H1 (cell line): ENCODE measurements at regions not wholly inside any gene's neighbourhood (a gene's known extent, or its start where the extent isn't known, plus 50 kb on each side); places are given as distances from the start of the nearest gene placed in this dataset.

Experiments used
- CHD1 ChIP-seq: IDR thresholded peaks from 2 replicates; pipeline ENCODE4 v1.6.1; 2012; ENCODE audit warnings: low read depth, low read length, improper control_type of control experiment
- CHD7 ChIP-seq: fragments of 300-600 bp; sonication (generic); IDR thresholded peaks from 2 replicates; pipeline ENCODE4 v1.7.1; 2012; ENCODE audit warnings: low read length, moderate library complexity, mild to moderate bottlenecking, inconsistent platforms; ENCODE audit not compliant: insufficient replicate concordance
- CTBP2 ChIP-seq: IDR thresholded peaks from 2 replicates; pipeline ENCODE4 v1.7.0; 2011; ENCODE audit warnings: borderline replicate concordance, mild to moderate bottlenecking, moderate library complexity, mixed read lengths, low read length; ENCODE audit not compliant: insufficient read depth, insufficient read length
- EGR1 ChIP-seq: IDR thresholded peaks from 2 replicates; pipeline ENCODE4 v1.6.1; 2011; ENCODE audit warnings: low read depth, low read length, borderline replicate concordance
- JUN ChIP-seq: IDR thresholded peaks from 2 replicates; pipeline ENCODE4 v1.6.1; 2011; ENCODE audit warnings: low read depth, mild to moderate bottlenecking, improper control_type of control experiment, low read length
- KDM4A ChIP-seq: IDR thresholded peaks from one replicate; pipeline ENCODE4 v1.7.1; 2012; ENCODE audit warnings: low read depth, mild to moderate bottlenecking, moderate library complexity, low read length, inconsistent platforms; ENCODE audit not compliant: severe bottlenecking
- MAFK ChIP-seq: IDR thresholded peaks from 2 replicates; pipeline ENCODE4 v1.6.1; 2012; ENCODE audit warnings: low read depth, mild to moderate bottlenecking, improper control_type of control experiment, low read length
- POLR2A ChIP-seq, 2 experiments: IDR thresholded peaks; 1 replicate in 1 of 2; 2 replicates in 1 of 2; pipeline ENCODE4 v1.6.1; 2011; ENCODE audit warnings: low read depth in 2 of 2, low read length in 2 of 2, mild to moderate bottlenecking in 2 of 2; ENCODE audit errors: control extremely low read depth in 1 of 2
- POLR2AphosphoS5 ChIP-seq: IDR thresholded peaks from 2 replicates; pipeline ENCODE4 v1.6.1; 2011; ENCODE audit warnings: low read depth, low read length
- RBBP5 ChIP-seq: IDR thresholded peaks from 2 replicates; pipeline ENCODE4 v1.7.1; 2012; ENCODE audit warnings: low read depth, mild to moderate bottlenecking, inconsistent platforms, low read length, moderate library complexity, borderline replicate concordance
- SP2 ChIP-seq: IDR thresholded peaks from 2 replicates; pipeline ENCODE4 v1.6.1; 2012; ENCODE audit warnings: mild to moderate bottlenecking, low read length, inconsistent platforms
- TAF1 ChIP-seq: IDR thresholded peaks from 2 replicates; pipeline ENCODE4 v1.6.1; 2011; ENCODE audit warnings: mild to moderate bottlenecking, low read depth, low read length
- ZNF274 ChIP-seq: IDR thresholded peaks from 2 replicates; pipeline ENCODE4 v1.7.0; 2012; ENCODE audit warnings: low read length, borderline replicate concordance; ENCODE audit errors: extremely low read depth

- TF ChIP-seq CHD7 (no peak), CTBP2 (no peak), KDM4A (no peak), POLR2A (IDR thresholded peaks at IDR 0.05; ENCODE audit: control extremely low read depth in 1 of 2, low read depth in 2 of 2, low read length in 2 of 2) (no peak), TAF1 (no peak), JUN (no peak), SP2 (no peak), CHD1 (no peak), RBBP5 (no peak), ZNF274 (no peak), POLR2AphosphoS5 (no peak), EGR1 (no peak), MAFK (no peak)
- TF ChIP-seq, all 59 proteins: peak for 0
These were observed 71.2 kb upstream of the PELI2 start (continued) for GRCh38 chr14:56046996-56047395.
